ENCODE measurements at regions not wholly inside any gene's neighbourhood (a gene's known extent, or its start where the extent isn't known, plus 50 kb on each side); places are given as distances from the start of the nearest gene placed in this dataset.

DNA sequence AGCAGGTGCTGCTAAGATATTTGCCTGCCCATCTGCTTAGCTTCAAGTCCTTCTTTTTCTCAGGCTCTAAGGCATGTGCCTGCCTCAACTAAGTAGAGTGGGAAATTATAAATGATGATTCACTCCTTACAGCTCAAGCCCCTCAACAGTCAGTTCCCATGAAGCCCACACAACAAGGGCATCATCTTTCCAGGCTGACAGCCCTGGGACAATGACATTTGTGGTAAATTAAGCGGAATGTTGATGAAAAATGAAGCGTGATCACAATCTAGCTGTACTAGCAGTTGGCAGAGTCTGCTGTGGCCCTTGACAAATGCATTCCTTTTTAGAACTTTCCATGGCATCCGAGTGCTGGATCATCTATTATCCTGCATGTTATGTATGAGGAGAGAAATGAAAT lies 548.6 kb downstream of the KIF4B start:
- no peak for DNase-seq (ENCODE audit: low spot score)
- POLR2A ChIA-PET, result no interaction called here
- CTCF ChIA-PET, result no interaction called here
- peaks cover 5% of the 10 kb centered on the region; the same call in 1 of the 2 replicates for H3K9me3 Mint-ChIP-seq
- ATAC-seq, result no peak
- H3K4me1 Mint-ChIP-seq, result peaks cover 4% of the 10 kb centered on the region; the same call in 1 of the 2 replicates
- no peak overlapping the region for H3K4me3 Mint-ChIP-seq
- TF ChIP-seq, protein P1, sequence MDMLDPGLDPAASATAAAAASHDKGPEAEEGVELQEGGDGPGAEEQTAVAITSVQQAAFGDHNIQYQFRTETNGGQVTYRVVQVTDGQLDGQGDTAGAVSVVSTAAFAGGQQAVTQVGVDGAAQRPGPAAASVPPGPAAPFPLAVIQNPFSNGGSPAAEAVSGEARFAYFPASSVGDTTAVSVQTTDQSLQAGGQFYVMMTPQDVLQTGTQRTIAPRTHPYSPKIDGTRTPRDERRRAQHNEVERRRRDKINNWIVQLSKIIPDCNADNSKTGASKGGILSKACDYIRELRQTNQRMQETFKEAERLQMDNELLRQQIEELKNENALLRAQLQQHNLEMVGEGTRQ (CRISPR knock-in tag; IDR thresholded peaks at IDR 0.05), result no peak
- TF ChIP-seq TP53 (CRISPR knock-in tag; IDR thresholded peaks at IDR 0.05) (no peak), NFE2L1 (CRISPR knock-in tag; IDR thresholded peaks at IDR 0.05) (no peak), FOXP1 (CRISPR knock-in tag; IDR thresholded peaks at IDR 0.05; ENCODE audit: borderline replicate concordance) (no peak), ZNF219 (CRISPR knock-in tag; IDR thresholded peaks at IDR 0.05; ENCODE audit: borderline replicate concordance) (no peak), HMGA2 (CRISPR knock-in tag; IDR thresholded peaks at IDR 0.05) (no peak), GABPB1 (CRISPR knock-in tag; IDR thresholded peaks at IDR 0.05) (no peak), ZNF317 (CRISPR knock-in tag; IDR thresholded peaks at IDR 0.05; ENCODE audit: borderline replicate concordance, low read depth) (no peak), NR3C1 (CRISPR knock-in tag; conservative IDR thresholded peaks at IDR 0.05; ENCODE audit: low read depth) (no peak)
- TF ChIP-seq, protein P2, sequence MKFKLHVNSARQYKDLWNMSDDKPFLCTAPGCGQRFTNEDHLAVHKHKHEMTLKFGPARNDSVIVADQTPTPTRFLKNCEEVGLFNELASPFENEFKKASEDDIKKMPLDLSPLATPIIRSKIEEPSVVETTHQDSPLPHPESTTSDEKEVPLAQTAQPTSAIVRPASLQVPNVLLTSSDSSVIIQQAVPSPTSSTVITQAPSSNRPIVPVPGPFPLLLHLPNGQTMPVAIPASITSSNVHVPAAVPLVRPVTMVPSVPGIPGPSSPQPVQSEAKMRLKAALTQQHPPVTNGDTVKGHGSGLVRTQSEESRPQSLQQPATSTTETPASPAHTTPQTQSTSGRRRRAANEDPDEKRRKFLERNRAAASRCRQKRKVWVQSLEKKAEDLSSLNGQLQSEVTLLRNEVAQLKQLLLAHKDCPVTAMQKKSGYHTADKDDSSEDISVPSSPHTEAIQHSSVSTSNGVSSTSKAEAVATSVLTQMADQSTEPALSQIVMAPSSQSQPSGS (CRISPR knock-in tag; IDR thresholded peaks at IDR 0.05; ENCODE audit: borderline replicate concordance, low read depth), result no peak
- TF ChIP-seq, protein P3, sequence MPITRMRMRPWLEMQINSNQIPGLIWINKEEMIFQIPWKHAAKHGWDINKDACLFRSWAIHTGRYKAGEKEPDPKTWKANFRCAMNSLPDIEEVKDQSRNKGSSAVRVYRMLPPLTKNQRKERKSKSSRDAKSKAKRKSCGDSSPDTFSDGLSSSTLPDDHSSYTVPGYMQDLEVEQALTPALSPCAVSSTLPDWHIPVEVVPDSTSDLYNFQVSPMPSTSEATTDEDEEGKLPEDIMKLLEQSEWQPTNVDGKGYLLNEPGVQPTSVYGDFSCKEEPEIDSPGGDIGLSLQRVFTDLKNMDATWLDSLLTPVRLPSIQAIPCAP (CRISPR knock-in tag; IDR thresholded peaks at IDR 0.05), result no peak
- TF ChIP-seq, protein P4, sequence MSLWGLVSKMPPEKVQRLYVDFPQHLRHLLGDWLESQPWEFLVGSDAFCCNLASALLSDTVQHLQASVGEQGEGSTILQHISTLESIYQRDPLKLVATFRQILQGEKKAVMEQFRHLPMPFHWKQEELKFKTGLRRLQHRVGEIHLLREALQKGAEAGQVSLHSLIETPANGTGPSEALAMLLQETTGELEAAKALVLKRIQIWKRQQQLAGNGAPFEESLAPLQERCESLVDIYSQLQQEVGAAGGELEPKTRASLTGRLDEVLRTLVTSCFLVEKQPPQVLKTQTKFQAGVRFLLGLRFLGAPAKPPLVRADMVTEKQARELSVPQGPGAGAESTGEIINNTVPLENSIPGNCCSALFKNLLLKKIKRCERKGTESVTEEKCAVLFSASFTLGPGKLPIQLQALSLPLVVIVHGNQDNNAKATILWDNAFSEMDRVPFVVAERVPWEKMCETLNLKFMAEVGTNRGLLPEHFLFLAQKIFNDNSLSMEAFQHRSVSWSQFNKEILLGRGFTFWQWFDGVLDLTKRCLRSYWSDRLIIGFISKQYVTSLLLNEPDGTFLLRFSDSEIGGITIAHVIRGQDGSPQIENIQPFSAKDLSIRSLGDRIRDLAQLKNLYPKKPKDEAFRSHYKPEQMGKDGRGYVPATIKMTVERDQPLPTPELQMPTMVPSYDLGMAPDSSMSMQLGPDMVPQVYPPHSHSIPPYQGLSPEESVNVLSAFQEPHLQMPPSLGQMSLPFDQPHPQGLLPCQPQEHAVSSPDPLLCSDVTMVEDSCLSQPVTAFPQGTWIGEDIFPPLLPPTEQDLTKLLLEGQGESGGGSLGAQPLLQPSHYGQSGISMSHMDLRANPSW (CRISPR knock-in tag; conservative IDR thresholded peaks at IDR 0.05; ENCODE audit: low read depth), result no peak
- TF ChIP-seq, protein P5, sequence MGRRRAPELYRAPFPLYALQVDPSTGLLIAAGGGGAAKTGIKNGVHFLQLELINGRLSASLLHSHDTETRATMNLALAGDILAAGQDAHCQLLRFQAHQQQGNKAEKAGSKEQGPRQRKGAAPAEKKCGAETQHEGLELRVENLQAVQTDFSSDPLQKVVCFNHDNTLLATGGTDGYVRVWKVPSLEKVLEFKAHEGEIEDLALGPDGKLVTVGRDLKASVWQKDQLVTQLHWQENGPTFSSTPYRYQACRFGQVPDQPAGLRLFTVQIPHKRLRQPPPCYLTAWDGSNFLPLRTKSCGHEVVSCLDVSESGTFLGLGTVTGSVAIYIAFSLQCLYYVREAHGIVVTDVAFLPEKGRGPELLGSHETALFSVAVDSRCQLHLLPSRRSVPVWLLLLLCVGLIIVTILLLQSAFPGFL (CRISPR knock-in tag; IDR thresholded peaks at IDR 0.05; ENCODE audit: borderline replicate concordance), result no peak
- TF ChIP-seq, protein P6, sequence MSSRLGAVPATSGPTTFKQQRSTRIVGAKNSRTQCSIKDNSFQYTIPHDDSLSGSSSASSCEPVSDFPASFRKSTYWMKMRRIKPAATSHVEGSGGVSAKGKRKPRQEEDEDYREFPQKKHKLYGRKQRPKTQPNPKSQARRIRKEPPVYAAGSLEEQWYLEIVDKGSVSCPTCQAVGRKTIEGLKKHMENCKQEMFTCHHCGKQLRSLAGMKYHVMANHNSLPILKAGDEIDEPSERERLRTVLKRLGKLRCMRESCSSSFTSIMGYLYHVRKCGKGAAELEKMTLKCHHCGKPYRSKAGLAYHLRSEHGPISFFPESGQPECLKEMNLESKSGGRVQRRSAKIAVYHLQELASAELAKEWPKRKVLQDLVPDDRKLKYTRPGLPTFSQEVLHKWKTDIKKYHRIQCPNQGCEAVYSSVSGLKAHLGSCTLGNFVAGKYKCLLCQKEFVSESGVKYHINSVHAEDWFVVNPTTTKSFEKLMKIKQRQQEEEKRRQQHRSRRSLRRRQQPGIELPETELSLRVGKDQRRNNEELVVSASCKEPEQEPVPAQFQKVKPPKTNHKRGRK (CRISPR knock-in tag; IDR thresholded peaks at IDR 0.05; ENCODE audit: borderline replicate concordance), result no peak
- TF ChIP-seq, protein P7, sequence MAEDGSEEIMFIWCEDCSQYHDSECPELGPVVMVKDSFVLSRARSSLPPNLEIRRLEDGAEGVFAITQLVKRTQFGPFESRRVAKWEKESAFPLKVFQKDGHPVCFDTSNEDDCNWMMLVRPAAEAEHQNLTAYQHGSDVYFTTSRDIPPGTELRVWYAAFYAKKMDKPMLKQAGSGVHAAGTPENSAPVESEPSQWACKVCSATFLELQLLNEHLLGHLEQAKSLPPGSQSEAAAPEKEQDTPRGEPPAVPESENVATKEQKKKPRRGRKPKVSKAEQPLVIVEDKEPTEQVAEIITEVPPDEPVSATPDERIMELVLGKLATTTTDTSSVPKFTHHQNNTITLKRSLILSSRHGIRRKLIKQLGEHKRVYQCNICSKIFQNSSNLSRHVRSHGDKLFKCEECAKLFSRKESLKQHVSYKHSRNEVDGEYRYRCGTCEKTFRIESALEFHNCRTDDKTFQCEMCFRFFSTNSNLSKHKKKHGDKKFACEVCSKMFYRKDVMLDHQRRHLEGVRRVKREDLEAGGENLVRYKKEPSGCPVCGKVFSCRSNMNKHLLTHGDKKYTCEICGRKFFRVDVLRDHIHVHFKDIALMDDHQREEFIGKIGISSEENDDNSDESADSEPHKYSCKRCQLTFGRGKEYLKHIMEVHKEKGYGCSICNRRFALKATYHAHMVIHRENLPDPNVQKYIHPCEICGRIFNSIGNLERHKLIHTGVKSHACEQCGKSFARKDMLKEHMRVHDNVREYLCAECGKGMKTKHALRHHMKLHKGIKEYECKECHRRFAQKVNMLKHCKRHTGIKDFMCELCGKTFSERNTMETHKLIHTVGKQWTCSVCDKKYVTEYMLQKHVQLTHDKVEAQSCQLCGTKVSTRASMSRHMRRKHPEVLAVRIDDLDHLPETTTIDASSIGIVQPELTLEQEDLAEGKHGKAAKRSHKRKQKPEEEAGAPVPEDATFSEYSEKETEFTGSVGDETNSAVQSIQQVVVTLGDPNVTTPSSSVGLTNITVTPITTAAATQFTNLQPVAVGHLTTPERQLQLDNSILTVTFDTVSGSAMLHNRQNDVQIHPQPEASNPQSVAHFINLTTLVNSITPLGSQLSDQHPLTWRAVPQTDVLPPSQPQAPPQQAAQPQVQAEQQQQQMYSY (CRISPR knock-in tag; IDR thresholded peaks at IDR 0.05), result no peak
- no peaks in the 10 kb centered on the region for H3K36me3 Mint-ChIP-seq
- no peak overlapping the region for H3K27ac Mint-ChIP-seq
- H3K27me3 Mint-ChIP-seq (ENCODE audit: low read depth), result no peaks in the 10 kb centered on the region; the same call in 1 of the 2 replicates
